GM12878 (cell line): ENCODE measurements at regions not wholly inside any gene's neighbourhood (a gene's known extent, or its start where the extent isn't known, plus 50 kb on each side); places are given as distances from the start of the nearest gene placed in this dataset.

ENCODE experiments used
- ATAC-seq: fragments of 200-7000 bp; cut with Tn5 transposase; 3 replicates; pipeline ENCODE4 v1.9.1; 2020; ENCODE audit warnings: mild to moderate bottlenecking, moderate library complexity
- BruUV-seq: library from RNA; stranded (reverse); fragments of 400-500 nt; replicated peaks from 2 replicates; lab custom pipeline; 2021; lab: Mats Ljungman, UMichigan
- CTCF ChIA-PET: fragments of 300-600 bp; sonication (Branson Sonifier 250); formaldehyde crosslinking; extraction: SDS; loops from one replicate; lab custom pipeline; 2021; ENCODE audit warnings: inconsistent platforms; lab: Yijun Ruan, JAX
- POLR2A ChIA-PET: fragments of 350-600 bp; formaldehyde crosslinking; extraction: SDS; loops from one replicate; lab custom pipeline; 2021; ENCODE audit warnings: inconsistent platforms; lab: Charles Lee
- RAD21 ChIA-PET: fragments of 300-600 bp; sonication (Branson Sonifier 250); formaldehyde crosslinking; loops from one replicate; lab custom pipeline; 2023; ENCODE audit warnings: antibody characterized with exemption; ENCODE audit not compliant: unreplicated experiment; lab: Charles Lee
- SMC1A ChIA-PET: fragments of 300-600 bp; sonication (Branson Sonifier 250); formaldehyde crosslinking; loops from one replicate; lab custom pipeline; 2023; ENCODE audit not compliant: unreplicated experiment, uncharacterized antibody; lab: Charles Lee
- DNase-seq: peaks from one replicate; pipeline ENCODE4 v3.0.0-alpha.2; 2011; ENCODE audit warnings: low read depth, low spot score
- FAIRE-seq: peaks from 3 replicates; lab custom pipeline; 2011; peaks lifted over from hg19 to GRCh38; lab: Jason Lieb, UNC
- H2AFZ ChIP-seq: 2 replicates; pipeline ENCODE4 v1.6.0; 2011; ENCODE audit warnings: low read depth, low read length, control low read depth; ENCODE audit not compliant: control insufficient read depth
- H3K27ac ChIP-seq: 2 replicates; pipeline ENCODE4 v1.5.1; 2011; ENCODE audit warnings: control low read depth; ENCODE audit not compliant: control insufficient read depth, insufficient read depth
- H3K27me3 ChIP-seq, 2 experiments: replicated peaks in 1 of 2; 2 replicates each; pipeline versions ENCODE4 v1.6.0 to v1.6.1; 2011; ENCODE audit warnings: low read length in 1 of 2; ENCODE audit not compliant: control insufficient read depth in 2 of 2, insufficient read depth in 2 of 2
- H3K36me3 ChIP-seq, 2 experiments: 2 replicates each; pipeline ENCODE4 v1.5.1; 2011; ENCODE audit warnings: low read length in 1 of 2; ENCODE audit not compliant: control insufficient read depth in 2 of 2, insufficient read depth in 2 of 2
- H3K4me1 ChIP-seq: 2 replicates; pipeline ENCODE4 v1.6.1; 2011; ENCODE audit warnings: mild to moderate bottlenecking, low read length, moderate library complexity, mixed read lengths; ENCODE audit not compliant: control insufficient read depth, insufficient read depth
- H3K4me2 ChIP-seq: 2 replicates; pipeline ENCODE4 v1.6.0; 2011; ENCODE audit warnings: control low read depth; ENCODE audit not compliant: control insufficient read depth, insufficient read depth
- H3K4me3 ChIP-seq: fragments of 200-600 bp; sonication (generic); 2 replicates; pipeline ENCODE4 v1.5.1; 2016
- H3K79me2 ChIP-seq: 2 replicates; pipeline ENCODE4 v1.6.0; 2011; ENCODE audit warnings: low read length; ENCODE audit not compliant: control insufficient read depth, insufficient read depth
- H3K9ac ChIP-seq: 2 replicates; pipeline ENCODE4 v1.8.0; 2011; ENCODE audit warnings: low read length, control low read depth, mixed read lengths; ENCODE audit not compliant: control insufficient read depth, insufficient read depth
- H3K9me3 ChIP-seq: replicated peaks from 3 replicates; pipeline ENCODE4 v1.5.1; 2011; ENCODE audit warnings: mild to moderate bottlenecking, low read length; ENCODE audit not compliant: control insufficient read depth, insufficient read depth
- H4K20me1 ChIP-seq: 2 replicates; pipeline ENCODE4 v1.6.0; 2011; ENCODE audit not compliant: control insufficient read depth, insufficient read depth
- CEBPB ChIP-seq, 2 experiments: fragments of 150-350 bp in 1 of 2; IDR thresholded peaks; 2 replicates each; pipeline ENCODE4 v1.6.1; 2012 to 2014; ENCODE audit warnings: low read depth in 2 of 2, low read length in 2 of 2, borderline replicate concordance in 1 of 2, inconsistent platforms in 1 of 2
- IKZF1 ChIP-seq: fragments of 450-650 bp; conservative IDR thresholded peaks from 2 replicates; pipeline ENCODE4 v1.6.1; 2017; ENCODE audit warnings: antibody characterized with exemption, mild to moderate bottlenecking
- SREBF2 ChIP-seq: IDR thresholded peaks from 2 replicates; pipeline ENCODE4 v1.6.1; 2012; ENCODE audit warnings: mild to moderate bottlenecking, low read length
- TCF7 ChIP-seq: IDR thresholded peaks from 2 replicates; pipeline ENCODE4 v1.6.1; 2014; ENCODE audit warnings: antibody characterized with exemption, borderline replicate concordance
- WGBS: methylation state at CpG from one replicate; pipeline ENCODE4 v1.1.6; 2016; ENCODE audit warnings: low lambda C conversion rate; ENCODE audit not compliant: insufficient replicate concordance, insufficient coverage; ENCODE audit errors: missing lambda C conversion rate; 5-methylcytosine and 5-hydroxymethylcytosine counted together
- in situ Hi-C: fragments of 300-500 bp; cut with MboI; formaldehyde crosslinking; loops from 9 replicates; pipeline ENCODE4 v1.14.3; 2018; ENCODE audit warnings: mixed read lengths
- intact Hi-C: fragments of 100-400 bp; cut with micrococcal nuclease; formaldehyde crosslinking; loops from one replicate; pipeline ENCODE4 v1.14.2; 2022; ENCODE audit not compliant: unreplicated experiment
- TF ChIP-seq, protein P1 (sequence below): fragments of 450-650 bp; IDR thresholded peaks from 2 replicates; pipeline ENCODE4 v1.6.1; 2017; ENCODE audit warnings: borderline replicate concordance
- TF ChIP-seq, protein P2 (sequence below): fragments of 450-650 bp; conservative IDR thresholded peaks from 2 replicates; pipeline ENCODE4 v1.6.1; 2017; ENCODE audit warnings: mild to moderate bottlenecking, moderate library complexity
- TF ChIP-seq, protein P3 (sequence below): fragments of 450-650 bp; IDR thresholded peaks from 2 replicates; pipeline ENCODE4 v1.6.1; 2017; ENCODE audit warnings: mild to moderate bottlenecking

DNA sequence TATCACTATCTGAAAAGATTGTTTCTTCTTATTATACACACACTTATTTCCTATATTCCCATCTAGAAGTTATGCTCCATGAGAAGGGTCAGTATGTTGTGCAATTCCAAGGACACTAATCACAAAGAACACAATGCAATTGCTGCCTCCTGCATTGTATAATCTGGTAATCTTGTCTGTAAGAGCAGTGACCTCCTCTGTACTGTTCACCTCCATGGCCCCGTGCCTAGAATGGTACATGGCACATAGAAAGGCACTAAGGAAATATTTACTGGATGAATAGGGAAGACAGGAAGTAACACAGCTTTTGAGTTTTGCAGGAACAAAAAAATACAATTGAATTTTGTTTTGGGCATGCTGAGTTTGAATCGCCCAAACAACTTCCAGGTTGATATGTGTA is 214.6 kb upstream of the SALL1 start:
- intact Hi-C loops, result no loop called here
- ChIA-PET RAD21 (no interaction called here), SMC1A (no interaction called here), CTCF (no interaction called here), POLR2A (no interaction called here)
- Histone ChIP-seq H4K20me1 (no peaks in the 10 kb centered on the region), H3K9ac (no peak overlapping the region), H3K9me3 (no peaks in the 10 kb centered on the region), H2AFZ (no peak overlapping the region), H3K27ac (no peak overlapping the region), H3K4me3 (no peak overlapping the region), H3K4me2 (no peak overlapping the region), H3K4me1 (no peaks in the 10 kb centered on the region), H3K79me2 (no peaks in the 10 kb centered on the region), H3K36me3 (no peaks in the 10 kb centered on the region), H3K27me3 (no peaks in the 10 kb centered on the region)
- 3% methylated on average over 2 of the region's 2 CpGs for WGBS
- in situ Hi-C loops, result no loop called here
- TF ChIP-seq, protein P1, sequence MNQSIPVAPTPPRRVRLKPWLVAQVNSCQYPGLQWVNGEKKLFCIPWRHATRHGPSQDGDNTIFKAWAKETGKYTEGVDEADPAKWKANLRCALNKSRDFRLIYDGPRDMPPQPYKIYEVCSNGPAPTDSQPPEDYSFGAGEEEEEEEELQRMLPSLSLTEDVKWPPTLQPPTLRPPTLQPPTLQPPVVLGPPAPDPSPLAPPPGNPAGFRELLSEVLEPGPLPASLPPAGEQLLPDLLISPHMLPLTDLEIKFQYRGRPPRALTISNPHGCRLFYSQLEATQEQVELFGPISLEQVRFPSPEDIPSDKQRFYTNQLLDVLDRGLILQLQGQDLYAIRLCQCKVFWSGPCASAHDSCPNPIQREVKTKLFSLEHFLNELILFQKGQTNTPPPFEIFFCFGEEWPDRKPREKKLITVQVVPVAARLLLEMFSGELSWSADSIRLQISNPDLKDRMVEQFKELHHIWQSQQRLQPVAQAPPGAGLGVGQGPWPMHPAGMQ, result no peak
- TF ChIP-seq SREBF2 (no peak), IKZF1 (no peak), TCF7 (no peak), CEBPB (IDR thresholded peaks at IDR 0.05; ENCODE audit: borderline replicate concordance in 1 of 2, low read depth in 2 of 2, low read length in 2 of 2) (no peak)
- TF ChIP-seq, protein P2, sequence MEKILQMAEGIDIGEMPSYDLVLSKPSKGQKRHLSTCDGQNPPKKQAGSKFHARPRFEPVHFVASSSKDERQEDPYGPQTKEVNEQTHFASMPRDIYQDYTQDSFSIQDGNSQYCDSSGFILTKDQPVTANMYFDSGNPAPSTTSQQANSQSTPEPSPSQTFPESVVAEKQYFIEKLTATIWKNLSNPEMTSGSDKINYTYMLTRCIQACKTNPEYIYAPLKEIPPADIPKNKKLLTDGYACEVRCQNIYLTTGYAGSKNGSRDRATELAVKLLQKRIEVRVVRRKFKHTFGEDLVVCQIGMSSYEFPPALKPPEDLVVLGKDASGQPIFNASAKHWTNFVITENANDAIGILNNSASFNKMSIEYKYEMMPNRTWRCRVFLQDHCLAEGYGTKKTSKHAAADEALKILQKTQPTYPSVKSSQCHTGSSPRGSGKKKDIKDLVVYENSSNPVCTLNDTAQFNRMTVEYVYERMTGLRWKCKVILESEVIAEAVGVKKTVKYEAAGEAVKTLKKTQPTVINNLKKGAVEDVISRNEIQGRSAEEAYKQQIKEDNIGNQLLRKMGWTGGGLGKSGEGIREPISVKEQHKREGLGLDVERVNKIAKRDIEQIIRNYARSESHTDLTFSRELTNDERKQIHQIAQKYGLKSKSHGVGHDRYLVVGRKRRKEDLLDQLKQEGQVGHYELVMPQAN, result no peak
- TF ChIP-seq, protein P3, sequence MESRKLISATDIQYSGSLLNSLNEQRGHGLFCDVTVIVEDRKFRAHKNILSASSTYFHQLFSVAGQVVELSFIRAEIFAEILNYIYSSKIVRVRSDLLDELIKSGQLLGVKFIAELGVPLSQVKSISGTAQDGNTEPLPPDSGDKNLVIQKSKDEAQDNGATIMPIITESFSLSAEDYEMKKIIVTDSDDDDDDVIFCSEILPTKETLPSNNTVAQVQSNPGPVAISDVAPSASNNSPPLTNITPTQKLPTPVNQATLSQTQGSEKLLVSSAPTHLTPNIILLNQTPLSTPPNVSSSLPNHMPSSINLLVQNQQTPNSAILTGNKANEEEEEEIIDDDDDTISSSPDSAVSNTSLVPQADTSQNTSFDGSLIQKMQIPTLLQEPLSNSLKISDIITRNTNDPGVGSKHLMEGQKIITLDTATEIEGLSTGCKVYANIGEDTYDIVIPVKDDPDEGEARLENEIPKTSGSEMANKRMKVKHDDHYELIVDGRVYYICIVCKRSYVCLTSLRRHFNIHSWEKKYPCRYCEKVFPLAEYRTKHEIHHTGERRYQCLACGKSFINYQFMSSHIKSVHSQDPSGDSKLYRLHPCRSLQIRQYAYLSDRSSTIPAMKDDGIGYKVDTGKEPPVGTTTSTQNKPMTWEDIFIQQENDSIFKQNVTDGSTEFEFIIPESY, result no peak
- ATAC-seq (no peak), FAIRE-seq (no peak), DNase-seq (no peak)
- BruUV-seq, result no TSS peak
